Thyroid gland (tissue), 4 donors: ENCODE measurements at regions not wholly inside any gene's neighbourhood (a gene's known extent, or its start where the extent isn't known, plus 50 kb on each side); places are given as distances from the start of the nearest gene placed in this dataset.

Source experiments
- POLR2A ChIP-seq, 2 donors: fragments of 450-650 bp; IDR thresholded peaks; one replicate each; pipeline ENCODE4 v1.6.1; 2017; ENCODE audit warnings: antibody characterized with exemption in 2 of 2, mild to moderate bottlenecking in 2 of 2, moderate library complexity in 1 of 2
- TF ChIP-seq, protein P1 (sequence below), 6 experiments: fragments of 200-600 bp in 3 of 6; fragments of 450-650 bp in 3 of 6; sonication (generic) in 3 of 6; IDR thresholded peaks; one replicate each; pipeline ENCODE4 v1.5.1; 2016 to 2019; ENCODE audit warnings: antibody characterized with exemption in 6 of 6, mild to moderate bottlenecking in 2 of 6, inconsistent platforms in 1 of 6, moderate library complexity in 1 of 6

GRCh38 chr10:3472287-3473051, 299.9 kb upstream of the PITRM1 start:
- TF ChIP-seq POLR2A (IDR thresholded peaks at IDR 0.05): no peak
- TF ChIP-seq, protein P1, sequence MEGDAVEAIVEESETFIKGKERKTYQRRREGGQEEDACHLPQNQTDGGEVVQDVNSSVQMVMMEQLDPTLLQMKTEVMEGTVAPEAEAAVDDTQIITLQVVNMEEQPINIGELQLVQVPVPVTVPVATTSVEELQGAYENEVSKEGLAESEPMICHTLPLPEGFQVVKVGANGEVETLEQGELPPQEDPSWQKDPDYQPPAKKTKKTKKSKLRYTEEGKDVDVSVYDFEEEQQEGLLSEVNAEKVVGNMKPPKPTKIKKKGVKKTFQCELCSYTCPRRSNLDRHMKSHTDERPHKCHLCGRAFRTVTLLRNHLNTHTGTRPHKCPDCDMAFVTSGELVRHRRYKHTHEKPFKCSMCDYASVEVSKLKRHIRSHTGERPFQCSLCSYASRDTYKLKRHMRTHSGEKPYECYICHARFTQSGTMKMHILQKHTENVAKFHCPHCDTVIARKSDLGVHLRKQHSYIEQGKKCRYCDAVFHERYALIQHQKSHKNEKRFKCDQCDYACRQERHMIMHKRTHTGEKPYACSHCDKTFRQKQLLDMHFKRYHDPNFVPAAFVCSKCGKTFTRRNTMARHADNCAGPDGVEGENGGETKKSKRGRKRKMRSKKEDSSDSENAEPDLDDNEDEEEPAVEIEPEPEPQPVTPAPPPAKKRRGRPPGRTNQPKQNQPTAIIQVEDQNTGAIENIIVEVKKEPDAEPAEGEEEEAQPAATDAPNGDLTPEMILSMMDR (IDR thresholded peaks at IDR 0.05): no peak
